OCI-LY3 (cell line): ENCODE measurements at regions not wholly inside any gene's neighbourhood (a gene's known extent, or its start where the extent isn't known, plus 50 kb on each side); places are given as distances from the start of the nearest gene placed in this dataset.
"Not testable (repeated sequence)": the region's sequence is repeated elsewhere in the genome, so short reads cannot be mapped to it uniquely, and the experiment has no call there.

Experiments
- EZH2phosphoT487 ChIP-seq: fragments of 200-600 bp; shearing (Covaris generic); IDR thresholded peaks from 2 replicates; pipeline ENCODE4 v1.6.1; 2018; ENCODE audit warnings: antibody characterized with exemption, mixed run types, low read depth
- TF ChIP-seq, protein P1 (sequence below): fragments of 200-600, 300-600 bp; sonication (generic); IDR thresholded peaks from 2 replicates; pipeline ENCODE4 v1.5.1; 2014; ENCODE audit warnings: antibody characterized with exemption, low read length, low read depth

- TF ChIP-seq, protein P1, sequence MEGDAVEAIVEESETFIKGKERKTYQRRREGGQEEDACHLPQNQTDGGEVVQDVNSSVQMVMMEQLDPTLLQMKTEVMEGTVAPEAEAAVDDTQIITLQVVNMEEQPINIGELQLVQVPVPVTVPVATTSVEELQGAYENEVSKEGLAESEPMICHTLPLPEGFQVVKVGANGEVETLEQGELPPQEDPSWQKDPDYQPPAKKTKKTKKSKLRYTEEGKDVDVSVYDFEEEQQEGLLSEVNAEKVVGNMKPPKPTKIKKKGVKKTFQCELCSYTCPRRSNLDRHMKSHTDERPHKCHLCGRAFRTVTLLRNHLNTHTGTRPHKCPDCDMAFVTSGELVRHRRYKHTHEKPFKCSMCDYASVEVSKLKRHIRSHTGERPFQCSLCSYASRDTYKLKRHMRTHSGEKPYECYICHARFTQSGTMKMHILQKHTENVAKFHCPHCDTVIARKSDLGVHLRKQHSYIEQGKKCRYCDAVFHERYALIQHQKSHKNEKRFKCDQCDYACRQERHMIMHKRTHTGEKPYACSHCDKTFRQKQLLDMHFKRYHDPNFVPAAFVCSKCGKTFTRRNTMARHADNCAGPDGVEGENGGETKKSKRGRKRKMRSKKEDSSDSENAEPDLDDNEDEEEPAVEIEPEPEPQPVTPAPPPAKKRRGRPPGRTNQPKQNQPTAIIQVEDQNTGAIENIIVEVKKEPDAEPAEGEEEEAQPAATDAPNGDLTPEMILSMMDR, result not testable (repeated sequence)
- TF ChIP-seq EZH2phosphoT487, result not testable (repeated sequence)
These were observed 423.8 kb downstream of the PIK3C3 start for GRCh38 chr18:42378854-42379253.
